ENCODE measurements at regions not wholly inside any gene's neighbourhood (a gene's known extent, or its start where the extent isn't known, plus 50 kb on each side); places are given as distances from the start of the nearest gene placed in this dataset.

- no peak for TF ChIP-seq EZH2phosphoT487 (conservative IDR thresholded peaks at IDR 0.05; ENCODE audit: low read length)
- TF ChIP-seq CTCF (IDR thresholded peaks at IDR 0.05; ENCODE audit: insufficient read depth, low read length, poor library complexity, severe bottlenecking): no peak
- H2AFZ ChIP-seq (ENCODE audit: low read depth, low read length, severe bottlenecking): no peak overlapping the region
- no peaks in the 10 kb centered on the region for H3K9me2 ChIP-seq (replicated peaks; ENCODE audit: insufficient read depth, low read length)
- H3K27ac ChIP-seq (ENCODE audit: low read depth, low read length): no peak overlapping the region
- H3F3A ChIP-seq (ENCODE audit: insufficient read depth): no peaks in the 10 kb centered on the region
- H3K27me3 ChIP-seq (ENCODE audit: low read length): no peaks in the 10 kb centered on the region
- no peaks in the 10 kb centered on the region for H4K20me1 ChIP-seq (ENCODE audit: low read depth, low read length)
- H3K4me2 ChIP-seq (ENCODE audit: low read depth, low read length, poor library complexity, severe bottlenecking): no peak overlapping the region
- H3K79me2 ChIP-seq (ENCODE audit: insufficient read depth, low read length): no peaks in the 10 kb centered on the region
- H3K9me3 ChIP-seq (ENCODE audit: insufficient read depth, low read length): no peaks in the 10 kb centered on the region
- no peaks in the 10 kb centered on the region for H3K36me3 ChIP-seq (ENCODE audit: low read length)
- H3K9ac ChIP-seq (ENCODE audit: low read length): no peak overlapping the region
- H3K4me3 ChIP-seq (ENCODE audit: insufficient read depth, low read length, poor library complexity, severe bottlenecking): no peak overlapping the region
Observed at GRCh38 chr17:70544317-70544716, 375.0 kb downstream of the KCNJ2 start.

DNA sequence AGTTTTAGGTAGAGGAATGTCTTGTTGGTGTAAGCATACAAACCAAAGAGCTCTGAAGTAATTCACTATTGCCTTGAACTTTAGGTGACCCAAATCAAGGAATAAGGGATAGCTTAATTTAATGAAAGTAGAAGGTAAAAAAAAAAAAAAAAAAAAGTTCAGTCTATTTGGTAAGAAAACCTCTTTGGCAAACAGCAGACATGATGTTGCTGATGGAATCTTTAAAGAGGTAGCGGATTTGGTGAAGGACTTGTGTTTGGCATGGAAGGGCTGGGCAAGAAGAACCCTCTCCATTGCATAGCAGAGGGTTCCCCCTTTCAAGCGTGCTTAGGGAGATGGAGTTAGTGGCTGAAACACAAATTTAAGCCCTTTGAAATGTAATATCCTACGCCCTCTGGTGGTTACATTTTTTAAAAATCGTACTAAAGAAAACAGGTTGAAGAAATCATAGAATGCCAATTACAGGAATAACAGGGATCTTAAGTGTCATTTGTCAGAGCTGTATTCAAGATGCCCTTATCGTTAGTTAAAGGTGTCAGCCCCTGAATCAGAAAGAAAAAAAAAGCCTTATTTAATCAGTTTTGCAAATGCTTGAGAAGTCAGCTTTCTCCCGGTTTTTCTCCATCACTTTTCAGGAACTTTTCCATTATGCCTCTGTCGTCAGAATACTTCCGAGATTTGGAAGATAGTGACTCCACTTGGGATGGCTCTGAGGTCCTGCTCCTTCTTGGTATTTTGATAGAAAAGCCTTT is 383.1 kb downstream of the KCNJ2 start:
- Histone ChIP-seq H2AFZ (ENCODE audit: low read depth, low read length, severe bottlenecking) (no peak overlapping the region), H3K79me2 (ENCODE audit: insufficient read depth, low read length) (no peaks in the 10 kb centered on the region), H3K9me3 (ENCODE audit: insufficient read depth, low read length) (no peaks in the 10 kb centered on the region), H3K27ac (ENCODE audit: low read depth, low read length) (no peak overlapping the region), H3F3A (ENCODE audit: insufficient read depth) (no peaks in the 10 kb centered on the region), H3K4me2 (ENCODE audit: low read depth, low read length, poor library complexity, severe bottlenecking) (no peak overlapping the region), H3K9ac (ENCODE audit: low read length) (no peak overlapping the region), H3K4me3 (ENCODE audit: insufficient read depth, low read length, poor library complexity, severe bottlenecking) (no peak overlapping the region), H3K9me2 (replicated peaks; ENCODE audit: insufficient read depth, low read length) (no peaks in the 10 kb centered on the region), H3K27me3 (ENCODE audit: low read length) (no peaks in the 10 kb centered on the region), H3K36me3 (ENCODE audit: low read length) (no peaks in the 10 kb centered on the region), H4K20me1 (ENCODE audit: low read depth, low read length) (no peaks in the 10 kb centered on the region)
- TF ChIP-seq CTCF (IDR thresholded peaks at IDR 0.05; ENCODE audit: insufficient read depth, low read length, poor library complexity, severe bottlenecking) (peak; percentile 26), EZH2phosphoT487 (conservative IDR thresholded peaks at IDR 0.05; ENCODE audit: low read length) (no peak)

GRCh38 chr17:70552982-70553334 is 383.6 kb downstream of the KCNJ2 start:
- no peaks in the 10 kb centered on the region for H3K36me3 ChIP-seq (ENCODE audit: low read length)
- H3K9me2 ChIP-seq (replicated peaks; ENCODE audit: insufficient read depth, low read length): no peaks in the 10 kb centered on the region
- no peak overlapping the region for H2AFZ ChIP-seq (ENCODE audit: low read depth, low read length, severe bottlenecking)
- no peak overlapping the region for H3K27ac ChIP-seq (ENCODE audit: low read depth, low read length)
- no peaks in the 10 kb centered on the region for H4K20me1 ChIP-seq (ENCODE audit: low read depth, low read length)
- H3F3A ChIP-seq (ENCODE audit: insufficient read depth): no peaks in the 10 kb centered on the region
- H3K4me3 ChIP-seq (ENCODE audit: insufficient read depth, low read length, poor library complexity, severe bottlenecking): no peak overlapping the region
- TF ChIP-seq EZH2phosphoT487 (conservative IDR thresholded peaks at IDR 0.05; ENCODE audit: low read length) (no peak), CTCF (IDR thresholded peaks at IDR 0.05; ENCODE audit: insufficient read depth, low read length, poor library complexity, severe bottlenecking) (no peak)
- no peaks in the 10 kb centered on the region for H3K79me2 ChIP-seq (ENCODE audit: insufficient read depth, low read length)
- no peak overlapping the region for H3K4me2 ChIP-seq (ENCODE audit: low read depth, low read length, poor library complexity, severe bottlenecking)
- H3K9me3 ChIP-seq (ENCODE audit: insufficient read depth, low read length): no peaks in the 10 kb centered on the region
- H3K27me3 ChIP-seq (ENCODE audit: low read length): no peaks in the 10 kb centered on the region
- no peak overlapping the region for H3K9ac ChIP-seq (ENCODE audit: low read length)
